ENCODE measurements at regions not wholly inside any gene's neighbourhood (a gene's known extent, or its start where the extent isn't known, plus 50 kb on each side); places are given as distances from the start of the nearest gene placed in this dataset.
A peak's percentile ranks its signal among the peaks of the same experiment; 100 is the strongest.

DNA sequence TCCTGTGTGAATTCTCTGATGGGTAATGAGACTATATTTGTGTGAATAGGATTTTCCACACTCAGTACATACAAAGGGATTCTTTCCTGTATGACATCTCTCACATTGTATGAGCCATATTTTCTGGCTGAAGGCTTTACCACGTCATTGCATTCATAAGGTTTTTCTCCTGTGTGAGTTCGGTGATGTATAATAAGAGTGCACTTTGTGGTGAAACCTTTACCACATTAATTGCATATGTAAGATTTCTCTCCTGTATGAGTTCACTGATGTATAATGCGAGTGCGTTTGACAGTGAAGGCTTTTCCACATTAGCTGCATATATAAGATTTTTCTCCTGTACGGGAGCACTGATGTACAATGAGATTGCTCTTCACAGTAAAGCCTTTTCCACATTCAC, 455.4 kb upstream of the CNTN5 start:
- no peak for DNase-seq (ENCODE audit: low read depth)
- no peak overlapping the region for H3K4me3 ChIP-seq (ENCODE audit: low read depth, low read length)
- TF ChIP-seq, protein P1, sequence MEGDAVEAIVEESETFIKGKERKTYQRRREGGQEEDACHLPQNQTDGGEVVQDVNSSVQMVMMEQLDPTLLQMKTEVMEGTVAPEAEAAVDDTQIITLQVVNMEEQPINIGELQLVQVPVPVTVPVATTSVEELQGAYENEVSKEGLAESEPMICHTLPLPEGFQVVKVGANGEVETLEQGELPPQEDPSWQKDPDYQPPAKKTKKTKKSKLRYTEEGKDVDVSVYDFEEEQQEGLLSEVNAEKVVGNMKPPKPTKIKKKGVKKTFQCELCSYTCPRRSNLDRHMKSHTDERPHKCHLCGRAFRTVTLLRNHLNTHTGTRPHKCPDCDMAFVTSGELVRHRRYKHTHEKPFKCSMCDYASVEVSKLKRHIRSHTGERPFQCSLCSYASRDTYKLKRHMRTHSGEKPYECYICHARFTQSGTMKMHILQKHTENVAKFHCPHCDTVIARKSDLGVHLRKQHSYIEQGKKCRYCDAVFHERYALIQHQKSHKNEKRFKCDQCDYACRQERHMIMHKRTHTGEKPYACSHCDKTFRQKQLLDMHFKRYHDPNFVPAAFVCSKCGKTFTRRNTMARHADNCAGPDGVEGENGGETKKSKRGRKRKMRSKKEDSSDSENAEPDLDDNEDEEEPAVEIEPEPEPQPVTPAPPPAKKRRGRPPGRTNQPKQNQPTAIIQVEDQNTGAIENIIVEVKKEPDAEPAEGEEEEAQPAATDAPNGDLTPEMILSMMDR (IDR thresholded peaks at IDR 0.05; ENCODE audit: low read depth, low read length), result no peak
- TF ChIP-seq POLR2A (IDR thresholded peaks at IDR 0.05; ENCODE audit: extremely low read depth, insufficient read length) (no peak), MYC (IDR thresholded peaks at IDR 0.05; ENCODE audit: low read depth, low read length) (no peak)
- TF ChIP-seq, protein P2, sequence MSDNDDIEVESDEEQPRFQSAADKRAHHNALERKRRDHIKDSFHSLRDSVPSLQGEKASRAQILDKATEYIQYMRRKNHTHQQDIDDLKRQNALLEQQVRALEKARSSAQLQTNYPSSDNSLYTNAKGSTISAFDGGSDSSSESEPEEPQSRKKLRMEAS (IDR thresholded peaks at IDR 0.05; ENCODE audit: low read depth, low read length), result no peak

DNA sequence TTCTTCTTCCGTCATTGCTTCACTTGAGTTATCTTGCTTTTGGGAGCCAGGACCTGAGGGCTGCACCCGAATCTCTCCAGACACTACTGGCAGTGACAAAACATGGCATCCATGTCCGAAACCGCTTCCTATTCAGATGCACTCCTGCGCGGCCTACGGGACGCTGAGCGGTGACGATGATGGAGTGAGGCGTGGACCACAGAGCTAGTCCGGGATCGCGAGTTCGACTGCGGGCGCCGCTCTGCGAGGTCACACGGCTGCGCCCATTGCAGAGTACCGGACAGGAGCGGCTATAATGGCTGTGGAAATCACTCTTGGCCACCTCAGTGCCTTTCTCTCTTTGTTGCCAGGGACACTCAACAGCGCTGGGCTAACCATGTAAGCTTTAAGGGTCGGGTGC, 453.8 kb upstream of the CNTN5 start:
- no peak overlapping the region for H3K4me3 ChIP-seq (ENCODE audit: low read depth, low read length)
- DNase-seq (ENCODE audit: low read depth), result no peak
- TF ChIP-seq, protein P2 (IDR thresholded peaks at IDR 0.05; ENCODE audit: low read depth, low read length), result no peak
- TF ChIP-seq POLR2A (IDR thresholded peaks at IDR 0.05; ENCODE audit: extremely low read depth, insufficient read length), result no peak
- TF ChIP-seq, protein P1 (IDR thresholded peaks at IDR 0.05; ENCODE audit: low read depth, low read length), result no peak
- no peak for TF ChIP-seq MYC (IDR thresholded peaks at IDR 0.05; ENCODE audit: low read depth, low read length)

DNA sequence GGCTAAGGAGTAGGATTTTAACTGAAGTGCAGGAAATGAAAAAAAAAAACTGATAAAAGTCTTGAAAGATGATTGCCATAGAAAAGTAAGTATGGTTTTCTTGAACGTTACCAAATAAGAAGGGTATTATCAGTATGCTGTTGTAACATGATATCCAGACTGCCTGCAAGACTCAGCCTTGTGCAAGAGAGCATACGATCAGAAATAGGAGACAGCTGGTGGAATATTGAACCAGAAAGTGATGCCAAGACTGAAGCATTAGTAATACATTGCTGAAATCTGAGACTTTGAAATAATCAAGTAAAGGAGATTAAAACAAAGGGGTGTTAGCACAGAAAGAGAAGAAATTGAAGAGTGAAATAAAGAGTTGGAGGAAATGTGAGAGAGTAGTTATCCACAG, 452.7 kb upstream of the CNTN5 start:
- no peak overlapping the region for H3K4me3 ChIP-seq (ENCODE audit: low read depth, low read length)
- no peak for TF ChIP-seq MYC (IDR thresholded peaks at IDR 0.05; ENCODE audit: low read depth, low read length)
- TF ChIP-seq, protein P1 (IDR thresholded peaks at IDR 0.05; ENCODE audit: low read depth, low read length), result no peak
- TF ChIP-seq POLR2A (IDR thresholded peaks at IDR 0.05; ENCODE audit: extremely low read depth, insufficient read length), result no peak
- TF ChIP-seq, protein P2 (IDR thresholded peaks at IDR 0.05; ENCODE audit: low read depth, low read length), result no peak
- DNase-seq (ENCODE audit: low read depth), result no peak

DNA sequence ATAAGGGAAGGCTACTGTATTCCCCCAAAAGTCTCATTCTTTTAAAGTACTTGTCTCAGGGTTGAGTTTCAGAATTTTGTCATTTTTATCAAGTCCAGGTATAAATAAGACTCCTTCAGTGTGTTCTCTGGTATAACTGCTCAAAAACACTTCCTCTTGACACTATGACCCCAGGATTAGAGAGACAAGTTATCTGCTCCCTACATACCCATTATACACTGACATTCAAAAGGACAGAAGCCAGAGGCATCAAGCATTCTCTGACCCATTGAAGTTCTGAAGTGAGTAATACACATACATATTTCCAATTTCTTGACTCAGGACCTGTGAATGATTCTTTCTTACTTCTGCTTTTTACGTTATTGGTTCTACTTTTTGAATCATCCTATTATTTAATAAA, 447.8 kb upstream of the CNTN5 start:
- no peak overlapping the region for H3K4me3 ChIP-seq (ENCODE audit: low read depth, low read length)
- no peak for DNase-seq (ENCODE audit: low read depth)
- TF ChIP-seq POLR2A (IDR thresholded peaks at IDR 0.05; ENCODE audit: extremely low read depth, insufficient read length), result no peak
- TF ChIP-seq, protein P2 (IDR thresholded peaks at IDR 0.05; ENCODE audit: low read depth, low read length), result no peak
- TF ChIP-seq, protein P1 (IDR thresholded peaks at IDR 0.05; ENCODE audit: low read depth, low read length), result no peak
- no peak for TF ChIP-seq MYC (IDR thresholded peaks at IDR 0.05; ENCODE audit: low read depth, low read length)

DNA sequence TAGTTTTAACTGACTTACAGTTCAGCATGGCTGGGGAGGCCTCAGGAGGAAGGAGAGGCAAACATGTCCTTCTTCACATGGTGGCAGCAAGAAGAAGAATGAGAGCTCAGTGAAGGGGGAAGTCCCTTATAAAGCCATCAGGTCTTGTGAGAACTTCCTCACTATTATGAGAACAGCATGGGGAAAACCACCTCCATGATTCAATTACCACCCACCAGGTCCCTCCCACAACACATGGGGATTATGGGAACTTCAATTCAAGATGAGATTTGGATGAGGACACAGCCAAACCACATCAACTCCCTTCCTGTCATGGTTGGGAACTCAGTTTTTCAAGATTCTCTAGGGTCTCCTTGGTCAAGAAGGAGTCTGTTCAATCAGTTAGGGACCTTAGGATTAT, 432.9 kb upstream of the CNTN5 start:
- peak; percentile 7 for DNase-seq (ENCODE audit: low read depth)
- no peak overlapping the region for H3K4me3 ChIP-seq (ENCODE audit: low read depth, low read length)
- TF ChIP-seq POLR2A (IDR thresholded peaks at IDR 0.05; ENCODE audit: extremely low read depth, insufficient read length), result no peak
- TF ChIP-seq, protein P1 (IDR thresholded peaks at IDR 0.05; ENCODE audit: low read depth, low read length), result no peak
- TF ChIP-seq, protein P2 (IDR thresholded peaks at IDR 0.05; ENCODE audit: low read depth, low read length), result no peak
- TF ChIP-seq MYC (IDR thresholded peaks at IDR 0.05; ENCODE audit: low read depth, low read length), result no peak

DNA sequence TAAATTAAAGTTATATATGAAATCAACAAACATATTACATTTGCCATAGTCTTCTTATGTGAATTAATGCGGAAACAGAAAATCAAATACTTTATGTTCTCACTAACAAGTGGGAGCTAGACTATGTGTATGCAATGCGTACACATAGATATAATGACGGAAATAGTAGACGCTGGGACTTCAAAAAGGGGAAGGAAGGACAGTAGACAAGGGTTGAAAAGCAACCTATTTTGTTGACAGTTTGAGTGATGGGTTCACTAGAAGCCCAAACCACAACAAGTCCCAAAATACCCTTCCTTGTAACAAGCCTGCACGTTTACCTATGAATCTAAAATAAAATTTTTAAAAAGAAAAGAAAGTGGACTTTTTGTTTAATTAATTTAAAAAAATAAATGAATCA, 430.8 kb upstream of the CNTN5 start:
- TF ChIP-seq, protein P2 (IDR thresholded peaks at IDR 0.05; ENCODE audit: low read depth, low read length), result no peak
- TF ChIP-seq MYC (IDR thresholded peaks at IDR 0.05; ENCODE audit: low read depth, low read length), result no peak
- TF ChIP-seq, protein P1 (IDR thresholded peaks at IDR 0.05; ENCODE audit: low read depth, low read length), result no peak
- no peak for TF ChIP-seq POLR2A (IDR thresholded peaks at IDR 0.05; ENCODE audit: extremely low read depth, insufficient read length)
- H3K4me3 ChIP-seq (ENCODE audit: low read depth, low read length), result no peak overlapping the region
- DNase-seq (ENCODE audit: low read depth), result no peak

Data from NB4 (cell line).